Body of pancreas (tissue), 4 donors: ENCODE measurements at regions not wholly inside any gene's neighbourhood (a gene's known extent, or its start where the extent isn't known, plus 50 kb on each side); places are given as distances from the start of the nearest gene placed in this dataset.

ENCODE experiments used
- ATAC-seq: fragments of 150-250 bp; one replicate; pipeline ENCODE4 v1.9.1; 2016
- DNase-seq, 4 donors: peaks; one replicate each; pipeline ENCODE4 v3.0.0-alpha.2; 2019
- H3K27ac ChIP-seq, 4 donors: fragments of 200-600 bp; sonication (generic); 1 replicate in 3 of 4; 2 replicates in 1 of 4; pipeline versions ENCODE4 v1.5.1 to v1.6.1; 2016 to 2019; ENCODE audit warnings: mild to moderate bottlenecking in 1 of 4, mixed read lengths in 1 of 4, moderate library complexity in 1 of 4
- H3K27me3 ChIP-seq, 2 donors: fragments of 200-600 bp; sonication (generic); one replicate each; pipeline ENCODE4 v1.6.0; 2016; ENCODE audit warnings: mild to moderate bottlenecking in 1 of 2
- H3K36me3 ChIP-seq, 2 donors: fragments of 200-600 bp; sonication (generic); replicated peaks in 1 of 2; 2 replicates each; pipeline ENCODE4 v1.5.1; 2016; ENCODE audit warnings: low read depth in 2 of 2; ENCODE audit not compliant: insufficient read depth in 1 of 2
- H3K4me1 ChIP-seq: fragments of 200-600 bp; sonication (generic); one replicate; pipeline ENCODE4 v1.6.0; 2016
- H3K4me3 ChIP-seq, 2 donors: fragments of 200-600 bp; sonication (generic); 1 replicate in 1 of 2; 2 replicates in 1 of 2; pipeline ENCODE4 v1.5.1; 2016 to 2019
- H3K9me3 ChIP-seq, 3 donors: fragments of 200-600 bp; sonication (generic); 1 replicate in 2 of 3; 2 replicates in 1 of 3; pipeline ENCODE4 v1.5.1; 2016
- POLR2A ChIP-seq, 3 donors: fragments of 450-650 bp; IDR thresholded peaks; one replicate each; pipeline ENCODE4 v1.6.1; 2016; ENCODE audit warnings: antibody characterized with exemption in 3 of 3, mild to moderate bottlenecking in 2 of 3
- WGBS, 2 donors: methylation state at CpG; one replicate each; pipeline ENCODE4 v1.1.5; 2017; 5-methylcytosine and 5-hydroxymethylcytosine counted together
- intact Hi-C: fragments of 100-400 bp; cut with DNase I; formaldehyde crosslinking; loops from one replicate; pipeline ENCODE4 v1.15.1; 2023
- TF ChIP-seq, protein P1 (sequence below), 7 experiments: fragments of 450-650 bp in 4 of 7; fragments of 200-600 bp in 3 of 7; sonication (generic) in 3 of 7; IDR thresholded peaks; one replicate each; pipeline ENCODE4 v1.5.1; 2016 to 2019; ENCODE audit warnings: antibody characterized with exemption in 7 of 7

DNA sequence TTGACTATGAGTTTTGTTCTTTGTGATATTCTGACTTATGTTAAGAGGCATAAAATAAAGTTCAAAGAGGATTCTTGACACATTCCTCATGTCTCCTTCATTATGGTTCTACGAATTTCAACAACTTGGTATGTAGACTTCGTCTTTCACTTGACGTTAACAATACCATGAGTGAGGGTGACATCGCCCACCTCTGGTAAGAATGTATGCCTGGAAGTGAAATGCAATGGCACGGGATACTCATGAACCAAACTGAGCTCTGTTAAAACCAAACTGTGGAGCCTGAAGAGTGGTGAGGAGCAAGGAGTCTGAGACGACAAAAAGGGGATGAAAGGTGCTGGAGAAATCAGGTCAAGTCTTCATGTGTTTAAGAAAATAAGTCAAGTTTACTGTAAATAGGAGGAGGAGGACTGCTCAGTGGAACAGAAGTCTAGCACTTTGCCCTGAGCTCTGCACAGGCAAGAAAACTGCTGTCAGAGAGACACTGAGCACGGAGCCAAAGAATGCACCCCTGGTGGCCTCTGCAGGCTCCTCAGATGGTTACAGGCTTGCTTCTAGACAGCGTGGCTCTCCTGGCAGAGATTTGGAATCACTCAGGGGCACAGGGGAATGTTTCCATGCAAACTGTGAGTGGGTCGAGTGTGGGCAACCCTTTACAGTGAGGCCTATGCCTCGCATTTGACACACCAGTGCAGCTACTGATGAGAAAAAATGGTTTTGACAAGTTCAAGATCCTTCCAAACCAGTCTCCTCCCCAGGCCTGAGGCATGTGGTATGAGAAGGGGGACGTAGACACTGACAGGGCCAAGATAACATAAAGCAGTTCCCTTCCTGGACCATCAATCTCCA, 470.1 kb downstream of the IRX1 start:
- intact Hi-C loops: no loop called here
- H3K36me3 ChIP-seq: no peaks in the 10 kb centered on the region
- no peaks in the 10 kb centered on the region for H3K27me3 ChIP-seq
- no peak for TF ChIP-seq POLR2A (IDR thresholded peaks at IDR 0.05)
- TF ChIP-seq, protein P1, sequence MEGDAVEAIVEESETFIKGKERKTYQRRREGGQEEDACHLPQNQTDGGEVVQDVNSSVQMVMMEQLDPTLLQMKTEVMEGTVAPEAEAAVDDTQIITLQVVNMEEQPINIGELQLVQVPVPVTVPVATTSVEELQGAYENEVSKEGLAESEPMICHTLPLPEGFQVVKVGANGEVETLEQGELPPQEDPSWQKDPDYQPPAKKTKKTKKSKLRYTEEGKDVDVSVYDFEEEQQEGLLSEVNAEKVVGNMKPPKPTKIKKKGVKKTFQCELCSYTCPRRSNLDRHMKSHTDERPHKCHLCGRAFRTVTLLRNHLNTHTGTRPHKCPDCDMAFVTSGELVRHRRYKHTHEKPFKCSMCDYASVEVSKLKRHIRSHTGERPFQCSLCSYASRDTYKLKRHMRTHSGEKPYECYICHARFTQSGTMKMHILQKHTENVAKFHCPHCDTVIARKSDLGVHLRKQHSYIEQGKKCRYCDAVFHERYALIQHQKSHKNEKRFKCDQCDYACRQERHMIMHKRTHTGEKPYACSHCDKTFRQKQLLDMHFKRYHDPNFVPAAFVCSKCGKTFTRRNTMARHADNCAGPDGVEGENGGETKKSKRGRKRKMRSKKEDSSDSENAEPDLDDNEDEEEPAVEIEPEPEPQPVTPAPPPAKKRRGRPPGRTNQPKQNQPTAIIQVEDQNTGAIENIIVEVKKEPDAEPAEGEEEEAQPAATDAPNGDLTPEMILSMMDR (IDR thresholded peaks at IDR 0.05): no peak
- no peaks in the 10 kb centered on the region for H3K4me1 ChIP-seq
- no peak for ATAC-seq
- no peak overlapping the region for H3K4me3 ChIP-seq
- H3K9me3 ChIP-seq: no peaks in the 10 kb centered on the region
- no peak for DNase-seq
- H3K27ac ChIP-seq: no peak overlapping the region
- WGBS, 2 donors: 39 to 42% methylated on average over 10 to 11 of the region's 11 CpGs

DNA sequence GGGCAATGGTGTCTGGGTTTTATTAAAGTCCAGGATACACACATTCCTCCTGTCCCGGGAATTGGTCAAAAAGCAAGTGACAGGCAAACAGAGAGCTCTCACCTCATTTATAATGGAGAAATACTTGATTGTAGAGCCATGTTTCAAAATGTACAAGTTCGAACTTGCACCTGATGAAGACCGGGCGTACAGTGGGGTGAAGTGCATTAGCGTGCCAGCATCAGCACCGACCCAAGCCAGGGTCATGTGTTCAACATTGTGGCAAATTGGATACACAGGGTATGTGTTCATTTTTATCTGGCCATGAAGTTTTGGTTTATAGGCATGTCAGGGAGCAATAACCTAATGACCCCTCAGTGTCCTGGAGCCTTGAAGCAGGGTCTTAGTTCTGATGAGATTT, 472.5 kb downstream of the IRX1 start:
- intact Hi-C loops: no loop called here
- Histone ChIP-seq H3K4me1 (no peaks in the 10 kb centered on the region), H3K27me3 (no peaks in the 10 kb centered on the region), H3K9me3 (no peaks in the 10 kb centered on the region), H3K4me3 (no peak overlapping the region), H3K27ac (no peak overlapping the region), H3K36me3 (no peaks in the 10 kb centered on the region)
- no peak for TF ChIP-seq POLR2A (IDR thresholded peaks at IDR 0.05)
- TF ChIP-seq, protein P1 (IDR thresholded peaks at IDR 0.05): no peak
- DNase-seq (no peak), ATAC-seq (no peak)
- WGBS, 2 donors: 57 to 66% methylated on average over 6 of the region's 6 CpGs

DNA sequence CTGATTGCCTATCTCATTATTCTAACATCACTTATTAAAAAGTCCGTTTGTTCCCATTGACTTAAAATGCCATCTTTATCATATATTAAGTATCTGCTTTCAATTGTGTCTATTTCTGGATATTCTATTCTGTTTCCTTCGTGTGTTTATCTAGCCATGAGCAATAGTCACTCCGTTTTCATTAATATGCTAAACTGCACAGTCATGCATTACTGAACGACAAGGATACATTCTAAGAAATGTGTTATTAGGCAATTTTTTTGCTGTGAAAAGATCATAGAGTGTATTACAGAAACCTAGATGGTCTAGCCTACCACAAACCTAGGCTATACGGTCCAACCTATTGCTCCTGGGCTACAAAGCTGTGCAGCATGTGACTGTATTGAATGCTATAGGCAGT, 482.9 kb downstream of the IRX1 start:
- no peaks in the 10 kb centered on the region for H3K4me1 ChIP-seq
- H3K9me3 ChIP-seq: no peaks in the 10 kb centered on the region
- 48 to 50% methylated on average over 5 of the region's 5 CpGs for WGBS, 2 donors
- H3K4me3 ChIP-seq: no peak overlapping the region
- TF ChIP-seq, protein P1 (IDR thresholded peaks at IDR 0.05): no peak
- TF ChIP-seq POLR2A (IDR thresholded peaks at IDR 0.05): no peak
- ATAC-seq: no peak
- no peaks in the 10 kb centered on the region for H3K27me3 ChIP-seq
- H3K27ac ChIP-seq: no peak overlapping the region
- no peak for DNase-seq
- intact Hi-C loops: no loop called here
- no peaks in the 10 kb centered on the region for H3K36me3 ChIP-seq

DNA sequence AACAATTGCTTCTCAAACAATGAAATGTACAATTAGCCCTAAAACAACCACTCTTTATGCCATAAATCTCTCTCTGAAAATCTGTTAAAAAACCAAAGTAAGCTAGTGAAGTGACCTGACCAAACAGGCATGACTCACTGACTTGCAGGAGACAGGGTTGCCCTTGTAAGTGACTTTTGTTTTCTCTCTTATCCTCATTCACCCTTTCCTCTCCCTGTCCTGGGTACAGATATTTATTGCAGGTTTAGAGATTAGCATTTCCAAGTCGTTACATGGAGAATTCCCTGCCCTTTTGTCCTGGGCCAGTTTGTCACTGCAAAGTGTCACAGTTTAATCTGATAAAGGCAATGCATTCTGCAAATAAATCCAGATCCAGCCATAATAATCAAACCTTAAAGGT, 484.2 kb downstream of the IRX1 start:
- H3K27me3 ChIP-seq: no peaks in the 10 kb centered on the region
- H3K36me3 ChIP-seq: no peaks in the 10 kb centered on the region
- TF ChIP-seq, protein P1 (IDR thresholded peaks at IDR 0.05): no peak
- no peak for TF ChIP-seq POLR2A (IDR thresholded peaks at IDR 0.05)
- ATAC-seq (no peak), DNase-seq (no peak)
- H3K4me3 ChIP-seq: no peak overlapping the region
- no peak overlapping the region for H3K27ac ChIP-seq
- intact Hi-C loops: no loop called here
- no peaks in the 10 kb centered on the region for H3K4me1 ChIP-seq
- WGBS, 2 donors: 3 to 6% methylated on average over 1 of the region's 1 CpG
- no peaks in the 10 kb centered on the region for H3K9me3 ChIP-seq

DNA sequence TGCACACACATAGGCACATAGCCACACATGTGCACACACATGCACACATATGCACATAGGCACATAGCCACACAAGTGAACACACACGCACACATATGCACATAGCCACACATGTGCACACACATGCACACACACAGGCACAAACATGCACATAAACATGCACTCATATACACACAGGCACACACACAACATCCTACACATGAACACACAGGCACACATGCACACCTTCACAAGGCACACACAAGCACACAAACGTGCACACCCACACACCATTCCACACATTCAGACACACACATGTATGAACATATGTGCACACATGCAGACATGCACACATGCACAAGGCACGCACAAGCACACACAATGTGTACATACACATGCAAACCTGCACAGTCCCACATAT, 484.7 kb downstream of the IRX1 start:
- 60 to 74% methylated on average over 3 of the region's 3 CpGs for WGBS, 2 donors
- TF ChIP-seq, protein P1 (IDR thresholded peaks at IDR 0.05): no peak
- no peak for TF ChIP-seq POLR2A (IDR thresholded peaks at IDR 0.05)
- ATAC-seq: no peak

More for the DNA sequence above, 484.7 kb downstream of the IRX1 start:
- Histone ChIP-seq H3K27me3 (no peaks in the 10 kb centered on the region), H3K4me3 (no peak overlapping the region), H3K27ac (no peak overlapping the region), H3K9me3 (no peaks in the 10 kb centered on the region), H3K4me1 (no peaks in the 10 kb centered on the region), H3K36me3 (no peaks in the 10 kb centered on the region)
- DNase-seq: no peak
- intact Hi-C loops: no loop called here
